Smooth muscle cell (in vitro differentiated cells): ENCODE measurements at regions not wholly inside any gene's neighbourhood (a gene's known extent, or its start where the extent isn't known, plus 50 kb on each side); places are given as distances from the start of the nearest gene placed in this dataset.

ENCODE experiments used
- DNase-seq: peaks from one replicate; lab custom pipeline; 2025; ENCODE audit not compliant: unreplicated experiment; lab: John Stamatoyannopoulos, UW
- H2AFZ ChIP-seq: fragments of 200-600 bp; sonication (generic); 2 replicates; pipeline ENCODE4 v1.6.0; 2016; ENCODE audit warnings: antibody characterized with exemption, low read depth, mild to moderate bottlenecking
- H3F3A ChIP-seq: fragments of 200-600 bp; sonication (generic); 2 replicates; pipeline ENCODE4 v1.6.0; 2017; ENCODE audit warnings: antibody characterized with exemption, low read depth
- H3K27ac ChIP-seq: fragments of 200-600 bp; sonication (generic); 2 replicates; pipeline ENCODE4 v1.5.1; 2016; ENCODE audit warnings: low read depth, mild to moderate bottlenecking
- H3K27me3 ChIP-seq: fragments of 200-600 bp; sonication (generic); 2 replicates; pipeline ENCODE4 v1.6.1; 2016; ENCODE audit warnings: low read depth, mild to moderate bottlenecking
- H3K36me3 ChIP-seq: fragments of 200-600 bp; sonication (generic); 2 replicates; pipeline ENCODE4 v1.5.1; 2016; ENCODE audit warnings: low read depth
- H3K4me1 ChIP-seq: fragments of 200-600 bp; sonication (generic); 2 replicates; pipeline ENCODE4 v1.5.1; 2016; ENCODE audit warnings: low read depth
- H3K4me2 ChIP-seq: fragments of 200-600 bp; sonication (generic); 2 replicates; pipeline ENCODE4 v1.6.0; 2016; ENCODE audit warnings: mild to moderate bottlenecking
- H3K4me3 ChIP-seq: fragments of 200-600 bp; sonication (generic); 2 replicates; pipeline ENCODE4 v1.5.1; 2016; ENCODE audit warnings: mild to moderate bottlenecking
- H3K79me2 ChIP-seq: fragments of 200-600 bp; sonication (generic); 2 replicates; pipeline ENCODE4 v1.6.0; 2016; ENCODE audit warnings: low read depth, mild to moderate bottlenecking
- H3K9ac ChIP-seq: fragments of 200-600 bp; sonication (generic); 2 replicates; pipeline ENCODE4 v1.6.0; 2016; ENCODE audit warnings: low read depth
- H3K9me3 ChIP-seq: fragments of 200-600 bp; sonication (generic); replicated peaks from 2 replicates; pipeline ENCODE4 v1.5.1; 2016; ENCODE audit warnings: low read depth
- H4K20me1 ChIP-seq: fragments of 200-600 bp; sonication (generic); 2 replicates; pipeline ENCODE4 v1.6.0; 2016; ENCODE audit warnings: low read depth
- CTCF ChIP-seq: fragments of 200-600 bp; sonication (generic); IDR thresholded peaks from 2 replicates; pipeline ENCODE4 v1.5.1; 2017; ENCODE audit warnings: borderline replicate concordance, mild to moderate bottlenecking, antibody characterized with exemption; ENCODE audit not compliant: insufficient read depth, poor library complexity, severe bottlenecking
- WGBS: methylation state at CpG from one replicate; pipeline ENCODE4 v1.1.7; 2016; ENCODE audit warnings: low lambda C conversion rate; 5-methylcytosine and 5-hydroxymethylcytosine counted together

GRCh38 chr6:67560068-67560467 is 1075.0 kb upstream of the ADGRB3 start:
- Histone ChIP-seq H3F3A (no peaks in the 10 kb centered on the region), H3K27me3 (no peaks in the 10 kb centered on the region), H3K9me3 (no peaks in the 10 kb centered on the region), H3K4me2 (no peak overlapping the region), H3K9ac (no peak overlapping the region), H3K4me3 (no peak overlapping the region), H3K27ac (no peak overlapping the region), H3K36me3 (no peaks in the 10 kb centered on the region), H2AFZ (no peak overlapping the region), H3K4me1 (no peaks in the 10 kb centered on the region), H4K20me1 (no peaks in the 10 kb centered on the region), H3K79me2 (no peaks in the 10 kb centered on the region)
- no peak for DNase-seq
- no peak for TF ChIP-seq CTCF
- 94% methylated on average over 2 of the region's 2 CpGs for WGBS

- H3K4me1 ChIP-seq = no peaks in the 10 kb centered on the region
- H3K9ac ChIP-seq = no peak overlapping the region
- no peaks in the 10 kb centered on the region for H3F3A ChIP-seq
- no peak overlapping the region for H2AFZ ChIP-seq
- peak overlapping the region; percentile 39 for H3K4me2 ChIP-seq
- H3K36me3 ChIP-seq = no peaks in the 10 kb centered on the region
- DNase-seq = no peak
- H4K20me1 ChIP-seq = no peaks in the 10 kb centered on the region
- no peaks in the 10 kb centered on the region for H3K79me2 ChIP-seq
- H3K27ac ChIP-seq = no peak overlapping the region
- H3K9me3 ChIP-seq = no peaks in the 10 kb centered on the region
- WGBS = 37% methylated on average over 1 of the region's 1 CpG
- no peaks in the 10 kb centered on the region for H3K27me3 ChIP-seq
- TF ChIP-seq CTCF = no peak
- H3K4me3 ChIP-seq = no peak overlapping the region
Observed at GRCh38 chr6:67558985-67559384, 1076.1 kb upstream of the ADGRB3 start.

GRCh38 chr6:67544851-67545452 is 1090.1 kb upstream of the ADGRB3 start:
- H3K27me3 ChIP-seq = no peaks in the 10 kb centered on the region
- no peaks in the 10 kb centered on the region for H3F3A ChIP-seq
- peaks cover 5% of the 10 kb centered on the region for H3K9me3 ChIP-seq
- no peak for TF ChIP-seq CTCF
- H3K79me2 ChIP-seq = no peaks in the 10 kb centered on the region
- H3K4me3 ChIP-seq = no peak overlapping the region
- H3K36me3 ChIP-seq = no peaks in the 10 kb centered on the region
- DNase-seq = no peak
- H2AFZ ChIP-seq = no peak overlapping the region
- no peaks in the 10 kb centered on the region for H4K20me1 ChIP-seq
- H3K9ac ChIP-seq = no peak overlapping the region
- H3K4me2 ChIP-seq = no peak overlapping the region
- no peaks in the 10 kb centered on the region for H3K4me1 ChIP-seq
- no peak overlapping the region for H3K27ac ChIP-seq
- WGBS = 65% methylated on average over 1 of the region's 1 CpG

GRCh38 chr6:67541586-67541985 is 1093.5 kb upstream of the ADGRB3 start:
- H3K4me3 ChIP-seq = no peak overlapping the region
- H3F3A ChIP-seq = no peaks in the 10 kb centered on the region
- H3K4me1 ChIP-seq = no peaks in the 10 kb centered on the region
- no peaks in the 10 kb centered on the region for H3K27me3 ChIP-seq
- no peak overlapping the region for H2AFZ ChIP-seq
- no peak overlapping the region for H3K9ac ChIP-seq
- no peaks in the 10 kb centered on the region for H3K79me2 ChIP-seq
- no peak for TF ChIP-seq CTCF
- no peak for DNase-seq
- H3K27ac ChIP-seq = no peak overlapping the region
- H3K9me3 ChIP-seq = peaks cover 5% of the 10 kb centered on the region
- H3K4me2 ChIP-seq = no peak overlapping the region
- no peaks in the 10 kb centered on the region for H4K20me1 ChIP-seq
- H3K36me3 ChIP-seq = no peaks in the 10 kb centered on the region
